Activated CD4-positive, alpha-beta T cell treated with anti-CD3 and anti-CD28 coated beads, Interleukin-2, amount 10 ng/mL, durations not matched to agents 7 days and 5 days (primary cell): ENCODE measurements at regions not wholly inside any gene's neighbourhood (a gene's known extent, or its start where the extent isn't known, plus 50 kb on each side); places are given as distances from the start of the nearest gene placed in this dataset.

Experiments used
- CTCF ChIA-PET: fragments of 350-600 bp; sonication (Branson Sonifier 250); formaldehyde crosslinking; loops from one replicate; lab custom pipeline; 2021; ENCODE audit warnings: antibody characterized with exemption; lab: Charles Lee
- POLR2A ChIA-PET: fragments of 350-600 bp; sonication (Branson Sonifier 250); formaldehyde crosslinking; loops from one replicate; lab custom pipeline; 2021; ENCODE audit warnings: antibody characterized with exemption; lab: Charles Lee
- DNase-seq: peaks from one replicate; pipeline ENCODE4 v3.0.0-alpha.2; 2020
- H3K27ac Mint-ChIP-seq: one replicate; pipeline ENCODE4 v1.8.0; 2021; ENCODE audit warnings: mild to moderate bottlenecking, moderate library complexity, mixed read lengths
- H3K27me3 Mint-ChIP-seq: one replicate; pipeline ENCODE4 v1.8.0; 2021; ENCODE audit warnings: mixed read lengths
- H3K36me3 Mint-ChIP-seq: one replicate; pipeline ENCODE4 v1.8.0; 2021; ENCODE audit warnings: low read depth, mixed read lengths
- H3K4me1 Mint-ChIP-seq: one replicate; pipeline ENCODE4 v1.8.0; 2021; ENCODE audit warnings: mixed read lengths
- H3K4me3 Mint-ChIP-seq: one replicate; pipeline ENCODE4 v1.8.0; 2021; ENCODE audit warnings: mild to moderate bottlenecking, moderate library complexity, mixed read lengths
- H3K9me3 Mint-ChIP-seq: one replicate; pipeline ENCODE4 v1.8.0; 2021; ENCODE audit warnings: mixed read lengths

- ChIA-PET POLR2A (no interaction called here), CTCF (interaction anchor here (0.6 kb wide), 1 partner anchor 443 kb away, joined by 3 read pairs; no protein-coding TSS in a partner anchor)
- no peaks in the 10 kb centered on the region for H3K36me3 Mint-ChIP-seq
- no peaks in the 10 kb centered on the region for H3K9me3 Mint-ChIP-seq
- H3K27me3 Mint-ChIP-seq = no peaks in the 10 kb centered on the region
- no peaks in the 10 kb centered on the region for H3K4me1 Mint-ChIP-seq
- H3K27ac Mint-ChIP-seq = no peak overlapping the region
- DNase-seq = no peak
- H3K4me3 Mint-ChIP-seq = no peak overlapping the region
Observed at GRCh38 chr18:34049511-34049910, 175.2 kb downstream of the NOL4 start.

DNA sequence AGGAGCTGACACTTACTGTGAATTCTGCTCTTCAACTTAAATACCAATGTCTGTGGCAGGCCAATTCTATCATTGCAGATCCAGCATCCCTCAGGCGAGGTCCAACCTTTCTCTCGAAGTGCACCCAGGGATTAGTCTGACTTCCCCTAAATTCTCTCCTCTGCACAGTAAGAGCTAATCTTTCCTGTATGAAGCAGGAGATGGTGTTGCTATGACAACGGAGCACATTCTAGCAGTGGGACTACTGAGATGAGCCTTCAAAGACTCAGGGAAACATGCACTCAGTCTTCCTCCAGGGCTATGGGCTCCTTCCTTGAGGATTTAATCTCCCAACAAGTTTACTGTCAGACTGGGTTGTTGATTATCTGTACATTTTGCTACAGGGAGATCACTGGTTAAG, 176.3 kb downstream of the NOL4 start:
- ChIA-PET CTCF (interaction anchor here (0.7 kb wide), 1 partner anchor 173 kb away, joined by 3 read pairs; no protein-coding TSS in a partner anchor), POLR2A (no interaction called here)
- Mint-ChIP-seq H3K4me3 (no peak overlapping the region), H3K4me1 (no peaks in the 10 kb centered on the region), H3K27ac (no peak overlapping the region), H3K9me3 (no peaks in the 10 kb centered on the region), H3K27me3 (no peaks in the 10 kb centered on the region), H3K36me3 (no peaks in the 10 kb centered on the region)
- no peak for DNase-seq

GRCh38 chr18:34042423-34043146, 182.1 kb downstream of the NOL4 start:
- Mint-ChIP-seq H3K27me3 (no peaks in the 10 kb centered on the region), H3K36me3 (no peaks in the 10 kb centered on the region), H3K4me1 (no peaks in the 10 kb centered on the region), H3K9me3 (no peaks in the 10 kb centered on the region), H3K4me3 (no peak overlapping the region), H3K27ac (no peak overlapping the region)
- ChIA-PET CTCF (no interaction called here), POLR2A (no interaction called here)
- DNase-seq = no peak

DNA sequence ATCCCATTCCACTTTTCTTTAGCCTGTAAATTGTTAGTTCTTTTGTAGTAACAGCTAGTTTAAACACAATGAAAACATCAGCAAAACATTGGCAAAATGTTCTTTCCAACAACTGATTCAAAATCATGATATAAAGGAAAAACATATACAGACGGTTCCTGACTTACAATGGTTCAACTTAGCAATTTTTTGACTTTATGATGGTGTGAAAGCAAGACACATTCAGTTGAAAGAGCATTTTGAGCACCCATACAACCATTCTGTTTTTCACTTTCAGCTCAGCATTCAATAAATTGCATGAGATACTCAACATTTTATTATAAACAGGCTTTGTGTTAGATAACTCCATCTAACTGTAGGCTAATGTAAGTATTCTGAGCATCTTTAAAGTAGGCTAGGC, 185.1 kb downstream of the NOL4 start:
- CTCF ChIA-PET = no interaction called here
- Mint-ChIP-seq H3K4me1 (no peaks in the 10 kb centered on the region), H3K9me3 (no peaks in the 10 kb centered on the region), H3K4me3 (no peak overlapping the region), H3K27ac (no peak overlapping the region), H3K27me3 (no peaks in the 10 kb centered on the region), H3K36me3 (no peaks in the 10 kb centered on the region)
- POLR2A ChIA-PET = no interaction called here
- DNase-seq = no peak

DNA sequence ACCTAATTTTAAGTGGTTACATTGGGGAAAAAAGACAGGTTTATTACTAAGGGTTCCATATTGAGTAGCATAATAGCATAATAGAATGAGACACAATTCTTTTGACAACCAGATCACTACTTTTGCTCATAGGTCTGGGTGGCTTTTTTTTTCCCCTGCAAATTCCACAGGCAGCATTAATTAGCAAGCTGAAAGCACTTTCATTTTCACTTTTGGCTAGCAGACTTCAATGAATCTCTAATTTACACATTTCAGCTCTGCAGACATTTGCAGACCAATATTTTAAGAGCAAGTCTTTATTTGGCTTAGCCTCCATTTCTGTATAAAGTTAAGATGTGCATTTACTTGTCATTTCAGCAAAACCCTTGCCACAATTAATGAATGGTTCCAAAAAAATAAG, 185.5 kb downstream of the NOL4 start:
- Mint-ChIP-seq H3K4me3 (no peak overlapping the region), H3K9me3 (no peaks in the 10 kb centered on the region), H3K4me1 (no peaks in the 10 kb centered on the region), H3K27me3 (no peaks in the 10 kb centered on the region), H3K36me3 (no peaks in the 10 kb centered on the region), H3K27ac (no peak overlapping the region)
- ChIA-PET POLR2A (no interaction called here), CTCF (no interaction called here)
- no peak for DNase-seq

GRCh38 chr18:34038086-34038485, 186.6 kb downstream of the NOL4 start:
- ChIA-PET CTCF (no interaction called here), POLR2A (no interaction called here)
- no peak overlapping the region for H3K27ac Mint-ChIP-seq
- H3K36me3 Mint-ChIP-seq = no peaks in the 10 kb centered on the region
- peaks cover 3% of the 10 kb centered on the region for H3K9me3 Mint-ChIP-seq
- H3K4me1 Mint-ChIP-seq = no peaks in the 10 kb centered on the region
- no peak overlapping the region for H3K4me3 Mint-ChIP-seq
- no peaks in the 10 kb centered on the region for H3K27me3 Mint-ChIP-seq
- DNase-seq = no peak

DNA sequence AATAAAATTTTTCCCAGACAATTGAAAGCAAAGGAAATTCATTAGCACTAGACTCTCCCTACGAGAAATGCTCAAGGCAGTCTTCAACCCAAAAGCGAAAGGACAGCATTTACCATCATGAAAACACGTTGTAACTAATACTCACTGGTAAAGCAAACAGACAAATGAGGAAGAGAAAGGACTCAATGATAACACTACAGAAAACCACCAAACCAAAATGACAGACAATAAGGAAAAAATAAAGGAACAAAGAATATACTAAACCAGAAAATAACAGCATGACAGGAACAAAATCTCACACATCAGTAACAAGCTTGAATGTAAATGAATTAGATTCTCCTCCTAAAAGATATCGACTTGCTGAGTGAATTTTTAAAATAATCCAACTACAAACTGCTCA, 190.7 kb downstream of the NOL4 start:
- CTCF ChIA-PET = no interaction called here
- Mint-ChIP-seq H3K9me3 (peaks cover 7% of the 10 kb centered on the region), H3K4me1 (no peaks in the 10 kb centered on the region), H3K4me3 (no peak overlapping the region), H3K36me3 (no peaks in the 10 kb centered on the region), H3K27ac (no peak overlapping the region), H3K27me3 (no peaks in the 10 kb centered on the region)
- no peak for DNase-seq
- POLR2A ChIA-PET = no interaction called here

GRCh38 chr18:34031810-34032209, 192.9 kb downstream of the NOL4 start:
- POLR2A ChIA-PET = no interaction called here
- no peak for DNase-seq
- H3K27ac Mint-ChIP-seq = no peak overlapping the region
- peaks cover 7% of the 10 kb centered on the region for H3K9me3 Mint-ChIP-seq
- CTCF ChIA-PET = no interaction called here
- H3K4me1 Mint-ChIP-seq = no peaks in the 10 kb centered on the region
- no peaks in the 10 kb centered on the region for H3K36me3 Mint-ChIP-seq
- H3K27me3 Mint-ChIP-seq = no peaks in the 10 kb centered on the region
- H3K4me3 Mint-ChIP-seq = no peak overlapping the region

DNA sequence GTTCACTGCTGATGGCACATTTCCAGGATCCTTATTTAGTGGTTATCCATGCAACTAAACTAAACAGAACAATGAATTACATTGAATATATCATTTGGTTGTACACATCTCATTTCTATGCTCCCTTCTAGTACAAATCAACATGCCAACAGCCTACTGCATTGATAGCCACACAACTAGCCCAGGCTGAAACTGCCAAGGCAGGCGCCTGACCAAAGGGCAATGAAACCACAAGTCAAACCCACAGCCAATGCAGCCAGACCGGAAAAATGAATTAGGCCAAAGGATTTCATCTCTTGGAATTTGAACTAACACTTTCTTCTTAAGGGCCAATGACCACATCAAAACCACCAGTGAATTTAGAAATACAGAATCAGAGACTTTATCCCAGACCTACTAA, 196.4 kb downstream of the NOL4 start:
- H3K27me3 Mint-ChIP-seq = no peaks in the 10 kb centered on the region
- ChIA-PET CTCF (no interaction called here), POLR2A (no interaction called here)
- H3K4me3 Mint-ChIP-seq = no peak overlapping the region
- peaks cover 4% of the 10 kb centered on the region for H3K9me3 Mint-ChIP-seq
- no peak for DNase-seq
- H3K36me3 Mint-ChIP-seq = no peaks in the 10 kb centered on the region
- H3K27ac Mint-ChIP-seq = no peak overlapping the region
- no peaks in the 10 kb centered on the region for H3K4me1 Mint-ChIP-seq

DNA sequence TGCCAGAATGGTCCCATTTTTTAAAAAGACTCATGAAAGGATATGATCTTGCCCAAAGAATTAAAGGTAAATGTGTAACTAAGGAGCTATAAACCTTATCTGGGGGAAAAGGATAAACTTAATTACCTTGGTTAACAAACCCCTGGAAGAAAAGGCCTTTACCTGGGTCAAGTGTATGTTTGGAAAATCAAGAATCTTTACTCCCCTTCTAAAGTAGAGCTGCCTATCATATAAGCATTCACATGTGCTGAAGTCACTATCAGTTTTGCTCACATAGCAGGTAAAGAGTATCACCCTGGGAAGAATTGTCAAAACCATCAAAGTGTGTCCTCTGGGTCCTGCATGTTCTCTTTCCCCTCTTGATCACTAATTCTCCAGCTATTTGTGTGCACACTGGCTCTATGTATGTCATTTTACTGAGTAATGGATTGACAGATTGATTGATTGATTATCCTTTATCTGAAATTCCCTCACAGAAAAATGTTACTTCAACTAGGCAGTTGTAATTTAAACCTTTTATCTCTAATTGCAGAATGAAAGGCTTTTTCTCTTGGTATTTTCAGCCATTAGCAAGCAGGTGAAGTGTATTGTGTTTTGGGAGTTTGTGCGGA, 199.4 kb downstream of the NOL4 start:
- H3K4me3 Mint-ChIP-seq = no peak overlapping the region
- CTCF ChIA-PET = no interaction called here
- no peaks in the 10 kb centered on the region for H3K4me1 Mint-ChIP-seq
- no peaks in the 10 kb centered on the region for H3K36me3 Mint-ChIP-seq
- no peaks in the 10 kb centered on the region for H3K9me3 Mint-ChIP-seq
- no peaks in the 10 kb centered on the region for H3K27me3 Mint-ChIP-seq
- POLR2A ChIA-PET = no interaction called here
- H3K27ac Mint-ChIP-seq = no peak overlapping the region
- DNase-seq = no peak

DNA sequence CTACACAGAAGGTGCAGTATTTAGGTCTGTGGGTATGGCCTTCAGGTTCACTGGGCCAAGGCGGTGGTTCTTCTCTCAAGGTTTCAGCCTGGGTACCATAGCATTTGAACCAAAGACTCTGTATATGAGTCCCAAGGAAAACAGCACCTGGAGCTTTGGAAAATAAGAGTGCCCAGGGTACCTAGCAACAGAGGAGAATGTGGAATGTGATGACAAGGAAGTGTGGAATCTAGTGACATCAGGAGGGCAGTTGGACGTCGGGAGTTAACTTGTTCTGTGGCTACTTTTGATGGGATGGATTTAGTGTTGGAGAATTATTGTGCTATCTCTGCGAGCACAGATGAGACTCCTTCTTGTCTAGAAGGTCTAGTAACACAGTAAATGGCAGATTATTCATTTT, 201.2 kb downstream of the NOL4 start:
- Mint-ChIP-seq H3K27me3 (no peaks in the 10 kb centered on the region), H3K9me3 (no peaks in the 10 kb centered on the region), H3K27ac (no peak overlapping the region), H3K4me3 (no peak overlapping the region), H3K36me3 (no peaks in the 10 kb centered on the region), H3K4me1 (no peaks in the 10 kb centered on the region)
- POLR2A ChIA-PET = no interaction called here
- no peak for DNase-seq
- CTCF ChIA-PET = no interaction called here

DNA sequence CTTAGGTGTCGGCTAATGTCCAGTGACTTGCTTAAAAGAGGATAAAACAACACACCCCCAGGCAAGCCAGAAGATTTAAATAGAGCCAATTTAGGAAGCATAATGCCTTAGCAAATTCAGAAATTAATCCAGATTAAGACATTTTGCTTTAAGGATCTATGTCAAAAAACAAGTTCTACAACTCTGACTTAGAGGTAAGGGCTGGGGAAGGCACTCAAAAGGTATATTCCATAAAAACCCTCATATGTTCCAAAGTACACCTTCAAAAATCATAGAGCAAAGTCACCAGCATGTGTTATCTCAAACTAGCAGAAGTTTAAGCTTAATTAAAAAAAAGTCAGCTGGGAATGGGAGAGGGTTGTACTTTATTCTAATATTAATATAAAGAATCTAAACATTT, 206.4 kb downstream of the NOL4 start:
- ChIA-PET CTCF (no interaction called here), POLR2A (no interaction called here)
- no peaks in the 10 kb centered on the region for H3K27me3 Mint-ChIP-seq
- no peaks in the 10 kb centered on the region for H3K36me3 Mint-ChIP-seq
- H3K9me3 Mint-ChIP-seq = no peaks in the 10 kb centered on the region
- no peak overlapping the region for H3K4me3 Mint-ChIP-seq
- no peak overlapping the region for H3K27ac Mint-ChIP-seq
- H3K4me1 Mint-ChIP-seq = no peaks in the 10 kb centered on the region
- DNase-seq = no peak

- H3K4me3 Mint-ChIP-seq = no peak overlapping the region
- H3K9me3 Mint-ChIP-seq = no peaks in the 10 kb centered on the region
- DNase-seq = no peak
- H3K36me3 Mint-ChIP-seq = no peaks in the 10 kb centered on the region
- ChIA-PET POLR2A (no interaction called here), CTCF (no interaction called here)
- H3K27me3 Mint-ChIP-seq = no peaks in the 10 kb centered on the region
- H3K4me1 Mint-ChIP-seq = no peaks in the 10 kb centered on the region
- no peak overlapping the region for H3K27ac Mint-ChIP-seq
Observed at GRCh38 chr18:34003687-34004086, 221.0 kb downstream of the NOL4 start.

GRCh38 chr18:34002130-34002529, 222.6 kb downstream of the NOL4 start:
- no peak overlapping the region for H3K27ac Mint-ChIP-seq
- no peaks in the 10 kb centered on the region for H3K27me3 Mint-ChIP-seq
- no peaks in the 10 kb centered on the region for H3K36me3 Mint-ChIP-seq
- no peaks in the 10 kb centered on the region for H3K4me1 Mint-ChIP-seq
- POLR2A ChIA-PET = no interaction called here
- H3K4me3 Mint-ChIP-seq = no peak overlapping the region
- CTCF ChIA-PET = no interaction called here
- DNase-seq = no peak
- H3K9me3 Mint-ChIP-seq = no peaks in the 10 kb centered on the region
